Erythroblast (primary cell): ENCODE measurements at regions not wholly inside any gene's neighbourhood (a gene's known extent, or its start where the extent isn't known, plus 50 kb on each side); places are given as distances from the start of the nearest gene placed in this dataset.
A peak's percentile ranks its signal among the peaks of the same experiment; 100 is the strongest.

Experiments
- DNase-seq, 2 experiments: peaks; one replicate each; lab custom pipeline; 2025; lab: John Stamatoyannopoulos, UW
- GATA1 ChIP-seq: IDR thresholded peaks from 2 replicates; pipeline ENCODE4 v1.6.1; 2011; ENCODE audit warnings: low read depth, mild to moderate bottlenecking, control low read depth, low read length, moderate library complexity
- POLR2A ChIP-seq: IDR thresholded peaks from 2 replicates; pipeline ENCODE4 v1.6.1; 2011; ENCODE audit warnings: mild to moderate bottlenecking, low read length

DNA sequence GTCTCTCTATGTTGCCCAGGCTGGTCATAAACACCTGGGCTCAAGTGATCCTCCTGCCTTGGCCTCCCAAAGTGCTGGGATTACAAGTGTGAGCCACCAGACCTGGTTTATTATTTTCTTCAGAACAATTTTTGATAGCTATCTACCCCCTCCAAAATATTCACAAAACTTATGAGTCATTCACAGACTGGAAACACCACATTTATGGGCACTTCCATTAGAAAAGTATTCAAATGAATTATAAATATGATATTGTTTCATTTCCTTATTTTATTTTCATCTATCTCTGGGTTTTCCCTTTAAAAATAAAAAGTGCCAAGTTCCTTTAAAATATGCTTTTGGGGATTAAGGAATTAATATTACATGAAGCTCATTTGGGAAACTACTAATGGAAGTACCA is 58.8 kb upstream of the MSTN start:
- no peak for DNase-seq

DNA sequence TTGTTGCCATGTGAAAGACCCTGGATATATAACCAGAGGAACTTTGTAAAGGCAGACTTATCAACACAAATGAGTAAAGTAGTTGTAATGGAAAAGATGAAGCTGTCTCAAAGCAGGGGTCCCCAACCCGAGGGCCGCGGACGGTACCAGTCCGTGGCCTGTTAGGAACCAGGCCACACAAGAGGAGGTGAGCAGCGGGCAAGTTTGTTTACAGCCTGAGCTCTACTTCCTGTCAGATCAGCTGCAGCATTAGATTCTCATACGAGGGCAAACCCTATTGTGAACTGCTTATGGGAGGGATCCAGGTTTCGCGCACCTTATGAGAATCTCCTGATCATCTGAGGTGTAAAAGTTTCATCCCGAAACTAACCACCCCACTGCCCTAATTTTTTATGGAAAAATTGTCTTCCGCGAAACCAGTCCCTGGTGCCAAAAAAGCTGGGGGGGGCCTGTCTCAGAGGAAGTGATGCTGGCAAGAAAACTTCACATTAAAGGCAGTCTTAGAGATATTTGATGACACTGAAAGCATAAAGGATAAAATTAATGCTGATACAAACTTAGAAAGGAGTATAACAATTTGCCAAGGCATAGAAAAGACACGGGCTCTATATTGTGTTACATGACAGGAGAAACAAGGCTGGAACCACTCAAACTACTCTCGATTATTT is 57.5 kb upstream of the MSTN start:
- no peak for DNase-seq
- TF ChIP-seq GATA1 = no peak
- no peak for TF ChIP-seq POLR2A

More for the DNA sequence above, 58.8 kb upstream of the MSTN start:
- TF ChIP-seq GATA1 = no peak
- no peak for TF ChIP-seq POLR2A

DNA sequence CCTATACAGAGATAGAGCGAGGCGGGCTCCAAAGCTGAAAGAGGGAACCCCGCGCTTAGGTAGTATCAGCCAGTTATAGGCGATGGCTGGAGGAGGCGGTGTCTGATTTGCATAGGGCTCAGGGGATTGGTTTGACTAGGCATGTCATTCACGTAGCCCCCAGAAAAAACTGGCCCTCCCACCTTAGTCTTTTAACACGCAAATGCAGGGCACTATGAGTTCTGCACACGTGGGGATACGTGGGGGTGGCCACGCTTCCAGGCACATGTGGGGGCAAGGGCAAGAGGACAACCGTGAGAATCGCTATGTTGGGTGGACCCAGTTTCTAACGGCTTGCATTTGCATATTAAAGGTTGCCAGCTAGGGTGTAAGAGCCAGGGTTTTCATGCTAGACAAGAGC is 56.7 kb upstream of the MSTN start:
- peak in 1 of 2 experiments; percentile 20 for DNase-seq
- TF ChIP-seq GATA1 (no peak), POLR2A (no peak)

DNA sequence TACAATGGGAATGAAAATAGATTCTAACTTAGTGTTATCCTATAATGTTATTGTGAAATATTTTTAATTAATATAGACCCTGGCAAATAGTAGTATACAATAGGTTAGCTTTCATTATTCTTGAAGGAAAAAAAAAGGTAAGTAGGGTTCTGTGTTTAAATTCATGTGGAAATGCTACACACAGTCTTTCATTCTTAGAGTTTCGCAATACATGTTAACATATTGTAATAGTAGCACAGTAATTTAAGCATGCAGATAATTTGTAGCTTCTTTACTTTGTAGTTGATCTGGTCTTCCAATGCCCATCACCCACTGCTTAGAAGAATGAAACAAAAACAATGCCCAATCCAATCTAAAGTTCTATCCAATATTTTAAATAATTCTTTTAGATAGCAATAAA is 54.8 kb upstream of the MSTN start:
- TF ChIP-seq GATA1 (no peak), POLR2A (no peak)
- no peak for DNase-seq

DNA sequence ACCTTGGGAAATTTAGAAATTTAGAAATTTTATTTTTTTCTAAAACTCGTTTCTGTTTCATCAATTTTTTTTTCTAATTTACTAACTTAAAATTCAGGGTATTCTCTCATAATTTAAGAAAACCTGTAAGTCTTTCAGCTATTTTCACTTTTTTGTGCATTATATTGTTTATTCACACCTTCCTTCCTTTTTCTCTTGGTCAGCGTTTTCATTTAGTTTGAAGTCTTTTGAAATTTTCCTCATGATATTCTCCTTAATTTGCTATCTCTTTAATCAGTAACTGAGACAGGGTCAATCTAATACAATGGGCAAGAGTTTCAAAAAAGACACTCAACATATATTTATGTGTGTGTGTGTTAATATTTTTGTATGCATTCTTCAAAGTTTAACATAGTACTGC is 50.5 kb upstream of the MSTN start:
- TF ChIP-seq GATA1 = no peak
- no peak for TF ChIP-seq POLR2A
- DNase-seq = no peak
